HEK293 (cell line): ENCODE measurements at regions not wholly inside any gene's neighbourhood (a gene's known extent, or its start where the extent isn't known, plus 50 kb on each side); places are given as distances from the start of the nearest gene placed in this dataset.
A peak's percentile ranks its signal among the peaks of the same experiment; 100 is the strongest.

Experiments
- HOXA7 ChIP-seq: sonication (generic); formaldehyde crosslinking; IDR thresholded peaks from 2 replicates; pipeline ENCODE4 v1.8.1; 2022; ENCODE audit warnings: missing genetic modification reagents, borderline replicate concordance
- HOXC10 ChIP-seq: sonication (generic); formaldehyde crosslinking; IDR thresholded peaks from 2 replicates; pipeline ENCODE4 v1.8.1; 2023; ENCODE audit warnings: mild to moderate bottlenecking, missing genetic modification reagents
- IKZF3 ChIP-seq: fragments of 450-650 bp; IDR thresholded peaks from 2 replicates; pipeline ENCODE4 v1.5.0; 2018; ENCODE audit warnings: missing biosample characterization, mild to moderate bottlenecking, missing genetic modification characterization, moderate library complexity
- MZF1 ChIP-seq: fragments of 450-650 bp; formaldehyde crosslinking; IDR thresholded peaks from 2 replicates; pipeline ENCODE4 v1.5.1; 2017; ENCODE audit warnings: missing biosample characterization, missing genetic modification characterization, borderline replicate concordance
- OSR2 ChIP-seq: fragments of 450-650 bp; formaldehyde crosslinking; IDR thresholded peaks from 2 replicates; pipeline ENCODE4 v1.5.1; 2016; ENCODE audit warnings: missing biosample characterization, missing genetic modification characterization
- SALL2 ChIP-seq: fragments of 450-650 bp; formaldehyde crosslinking; IDR thresholded peaks from 2 replicates; pipeline ENCODE4 v1.5.0; 2017; ENCODE audit warnings: missing biosample characterization, mild to moderate bottlenecking, missing genetic modification characterization, borderline replicate concordance
- WT1 ChIP-seq: fragments of 450-650 bp; formaldehyde crosslinking; IDR thresholded peaks from 2 replicates; pipeline ENCODE4 v1.5.1; 2016; ENCODE audit warnings: missing biosample characterization, missing genetic modification characterization
- YY1 ChIP-seq: fragments of 450-650 bp; formaldehyde crosslinking; IDR thresholded peaks from 2 replicates; pipeline ENCODE4 v1.5.1; 2018; ENCODE audit warnings: missing biosample characterization, missing genetic modification characterization
- YY2 ChIP-seq: fragments of 450-650 bp; formaldehyde crosslinking; IDR thresholded peaks from 2 replicates; pipeline ENCODE4 v1.5.1; 2016; ENCODE audit warnings: missing biosample characterization, missing genetic modification characterization
- ZFP37 ChIP-seq: fragments of 450-650 bp; formaldehyde crosslinking; IDR thresholded peaks from 2 replicates; pipeline ENCODE4 v1.5.1; 2016; ENCODE audit warnings: missing biosample characterization, missing genetic modification characterization
- ZNF138 ChIP-seq: fragments of 450-650 bp; formaldehyde crosslinking; IDR thresholded peaks from 2 replicates; pipeline ENCODE4 v1.5.1; 2016; ENCODE audit warnings: missing biosample characterization, missing genetic modification characterization, borderline replicate concordance
- ZNF155 ChIP-seq: fragments of 450-650 bp; formaldehyde crosslinking; IDR thresholded peaks from 2 replicates; pipeline ENCODE4 v1.5.1; 2016; ENCODE audit warnings: missing biosample characterization, missing genetic modification characterization
- ZNF175 ChIP-seq: fragments of 450-650 bp; formaldehyde crosslinking; IDR thresholded peaks from 2 replicates; pipeline ENCODE4 v1.5.1; 2016; ENCODE audit warnings: missing biosample characterization, missing genetic modification characterization
- ZNF2 ChIP-seq: fragments of 450-650 bp; formaldehyde crosslinking; IDR thresholded peaks from 2 replicates; pipeline ENCODE4 v1.5.1; 2016; ENCODE audit warnings: missing biosample characterization, missing genetic modification characterization
- ZNF211 ChIP-seq: fragments of 450-650 bp; formaldehyde crosslinking; IDR thresholded peaks from 2 replicates; pipeline ENCODE4 v1.5.1; 2016; ENCODE audit warnings: low read depth, missing biosample characterization, missing genetic modification characterization
- ZNF221 ChIP-seq: fragments of 450-650 bp; formaldehyde crosslinking; IDR thresholded peaks from 2 replicates; pipeline ENCODE4 v1.5.1; 2017; ENCODE audit warnings: missing biosample characterization, missing genetic modification characterization, borderline replicate concordance
- ZNF324 ChIP-seq: fragments of 450-650 bp; formaldehyde crosslinking; IDR thresholded peaks from 2 replicates; pipeline ENCODE4 v1.5.1; 2016; ENCODE audit warnings: missing biosample characterization, missing genetic modification characterization
- ZNF350 ChIP-seq: fragments of 450-650 bp; formaldehyde crosslinking; IDR thresholded peaks from 2 replicates; pipeline ENCODE4 v1.5.0; 2017; ENCODE audit warnings: missing biosample characterization, mild to moderate bottlenecking, missing genetic modification characterization
- ZNF514 ChIP-seq: fragments of 450-650 bp; formaldehyde crosslinking; IDR thresholded peaks from 2 replicates; pipeline ENCODE4 v1.5.1; 2016; ENCODE audit warnings: missing biosample characterization, missing genetic modification characterization
- ZNF529 ChIP-seq: fragments of 450-650 bp; formaldehyde crosslinking; IDR thresholded peaks from 2 replicates; pipeline ENCODE4 v1.5.1; 2017; ENCODE audit warnings: missing genetic modification characterization, missing biosample characterization; ENCODE audit not compliant: insufficient replicate concordance
- ZNF555 ChIP-seq: fragments of 450-650 bp; formaldehyde crosslinking; conservative IDR thresholded peaks from 2 replicates; pipeline ENCODE4 v1.5.1; 2017; ENCODE audit warnings: missing biosample characterization, mild to moderate bottlenecking, missing genetic modification characterization, inconsistent platforms
- ZNF560 ChIP-seq: fragments of 450-650 bp; formaldehyde crosslinking; IDR thresholded peaks from 2 replicates; pipeline ENCODE4 v1.5.1; 2017; ENCODE audit warnings: missing biosample characterization, missing genetic modification characterization, borderline replicate concordance
- ZNF561 ChIP-seq: fragments of 450-650 bp; IDR thresholded peaks from 2 replicates; pipeline ENCODE4 v1.5.1; 2018; ENCODE audit warnings: missing biosample characterization, missing genetic modification characterization, borderline replicate concordance
- ZNF629 ChIP-seq: fragments of 450-650 bp; formaldehyde crosslinking; IDR thresholded peaks from 2 replicates; pipeline ENCODE4 v1.5.1; 2017; ENCODE audit warnings: missing biosample characterization, missing genetic modification characterization
- ZNF792 ChIP-seq: fragments of 450-650 bp; formaldehyde crosslinking; IDR thresholded peaks from 2 replicates; pipeline ENCODE4 v1.5.1; 2016; ENCODE audit warnings: missing biosample characterization, missing genetic modification characterization
- ZSCAN16 ChIP-seq: fragments of 450-650 bp; formaldehyde crosslinking; IDR thresholded peaks from 2 replicates; pipeline ENCODE4 v1.5.1; 2016; ENCODE audit warnings: missing biosample characterization, missing genetic modification characterization
- TF ChIP-seq, protein P1 (sequence below): fragments of 450-650 bp; IDR thresholded peaks from 2 replicates; pipeline ENCODE4 v1.5.1; 2018; ENCODE audit warnings: missing biosample characterization, mild to moderate bottlenecking, missing genetic modification characterization
- TF ChIP-seq, protein P2 (sequence below): fragments of 450-650 bp; IDR thresholded peaks from 2 replicates; pipeline ENCODE4 v1.5.1; 2018; ENCODE audit warnings: missing biosample characterization, missing genetic modification characterization
- TF ChIP-seq, protein P3 (sequence below): fragments of 450-650 bp; formaldehyde crosslinking; IDR thresholded peaks from 2 replicates; pipeline ENCODE4 v1.5.1; 2016; ENCODE audit warnings: missing biosample characterization, missing genetic modification characterization
- TF ChIP-seq, protein P4 (sequence below): fragments of 450-650 bp; formaldehyde crosslinking; optimal IDR thresholded peaks from 2 replicates; pipeline ENCODE3; 2016; ENCODE audit warnings: missing biosample characterization, mild to moderate bottlenecking, missing genetic modification characterization
- TF ChIP-seq, protein P5 (sequence below): sonication (generic); formaldehyde crosslinking; IDR thresholded peaks from 2 replicates; pipeline ENCODE4 v1.8.1; 2022; ENCODE audit warnings: mild to moderate bottlenecking, moderate library complexity, missing genetic modification reagents
- TF ChIP-seq, protein P6 (sequence below): fragments of 450-650 bp; formaldehyde crosslinking; IDR thresholded peaks from 2 replicates; pipeline ENCODE4 v1.5.1; 2016; ENCODE audit warnings: missing biosample characterization, missing genetic modification characterization, borderline replicate concordance
- TF ChIP-seq, protein P7 (sequence below): fragments of 450-650 bp; formaldehyde crosslinking; IDR thresholded peaks from 2 replicates; pipeline ENCODE4; 2016; ENCODE audit warnings: missing biosample characterization, missing genetic modification characterization

DNA sequence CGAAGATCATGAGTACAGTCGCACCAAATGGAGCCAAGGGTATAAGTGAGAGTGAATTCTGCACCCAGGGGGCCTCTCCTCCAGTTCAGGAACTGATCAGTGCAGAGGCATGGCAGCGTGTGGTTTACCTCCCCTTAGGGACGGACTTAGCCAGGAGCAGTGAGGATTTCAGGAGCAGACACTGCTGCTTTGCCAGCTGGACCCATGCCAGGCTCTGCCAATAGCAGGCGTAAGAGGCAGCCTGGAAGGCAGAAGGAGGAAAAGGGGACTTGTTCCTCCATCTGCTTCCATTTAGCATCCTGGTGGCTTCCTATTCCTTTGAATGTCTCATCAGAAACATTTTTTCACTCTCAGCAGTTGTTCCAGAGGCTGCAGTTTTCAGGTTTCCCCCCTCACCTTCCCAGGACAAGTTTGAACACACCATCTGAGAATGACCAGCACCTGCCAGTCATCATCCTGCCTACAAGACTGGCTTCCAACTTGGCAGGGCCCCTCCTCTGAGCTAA, 137.0 kb upstream of the LMNTD1 start (continued):
- TF ChIP-seq ZNF560 (tag by site-specific recombination) (no peak), SALL2 (tag by site-specific recombination) (no peak), ZNF561 (tag by site-specific recombination) (no peak), ZNF555 (tag by site-specific recombination) (no peak), HOXA7 (CRISPR knock-in tag) (no peak), WT1 (tag by site-specific recombination) (peak; percentile 35; the same call in 1 of the 2 replicates), YY2 (tag by site-specific recombination) (no peak), ZNF350 (no peak), ZNF792 (no peak), MZF1 (peak; percentile 96), OSR2 (peak; percentile 96), ZNF221 (no peak), YY1 (tag by site-specific recombination) (no peak), IKZF3 (tag by site-specific recombination) (peak; percentile 71; the same call in 1 of the 2 replicates), ZSCAN16 (tag by site-specific recombination) (no peak), ZFP37 (no peak), ZNF2 (tag by site-specific recombination) (no peak), ZNF629 (tag by site-specific recombination) (no peak), ZNF211 (tag by site-specific recombination) (no peak), HOXC10 (CRISPR knock-in tag) (no peak), ZNF529 (tag by site-specific recombination) (no peak), ZNF175 (tag by site-specific recombination) (no peak), ZNF514 (tag by site-specific recombination) (no peak), ZNF138 (tag by site-specific recombination) (no peak), ZNF324 (tag by site-specific recombination) (no peak), ZNF155 (tag by site-specific recombination) (no peak)
- TF ChIP-seq, protein P1, sequence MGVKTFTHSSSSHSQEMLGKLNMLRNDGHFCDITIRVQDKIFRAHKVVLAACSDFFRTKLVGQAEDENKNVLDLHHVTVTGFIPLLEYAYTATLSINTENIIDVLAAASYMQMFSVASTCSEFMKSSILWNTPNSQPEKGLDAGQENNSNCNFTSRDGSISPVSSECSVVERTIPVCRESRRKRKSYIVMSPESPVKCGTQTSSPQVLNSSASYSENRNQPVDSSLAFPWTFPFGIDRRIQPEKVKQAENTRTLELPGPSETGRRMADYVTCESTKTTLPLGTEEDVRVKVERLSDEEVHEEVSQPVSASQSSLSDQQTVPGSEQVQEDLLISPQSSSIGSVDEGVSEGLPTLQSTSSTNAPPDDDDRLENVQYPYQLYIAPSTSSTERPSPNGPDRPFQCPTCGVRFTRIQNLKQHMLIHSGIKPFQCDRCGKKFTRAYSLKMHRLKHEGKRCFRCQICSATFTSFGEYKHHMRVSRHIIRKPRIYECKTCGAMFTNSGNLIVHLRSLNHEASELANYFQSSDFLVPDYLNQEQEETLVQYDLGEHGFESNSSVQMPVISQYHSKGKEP (tag by site-specific recombination), result no peak
- TF ChIP-seq, protein P2, sequence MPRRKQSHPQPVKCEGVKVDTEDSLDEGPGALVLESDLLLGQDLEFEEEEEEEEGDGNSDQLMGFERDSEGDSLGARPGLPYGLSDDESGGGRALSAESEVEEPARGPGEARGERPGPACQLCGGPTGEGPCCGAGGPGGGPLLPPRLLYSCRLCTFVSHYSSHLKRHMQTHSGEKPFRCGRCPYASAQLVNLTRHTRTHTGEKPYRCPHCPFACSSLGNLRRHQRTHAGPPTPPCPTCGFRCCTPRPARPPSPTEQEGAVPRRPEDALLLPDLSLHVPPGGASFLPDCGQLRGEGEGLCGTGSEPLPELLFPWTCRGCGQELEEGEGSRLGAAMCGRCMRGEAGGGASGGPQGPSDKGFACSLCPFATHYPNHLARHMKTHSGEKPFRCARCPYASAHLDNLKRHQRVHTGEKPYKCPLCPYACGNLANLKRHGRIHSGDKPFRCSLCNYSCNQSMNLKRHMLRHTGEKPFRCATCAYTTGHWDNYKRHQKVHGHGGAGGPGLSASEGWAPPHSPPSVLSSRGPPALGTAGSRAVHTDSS (tag by site-specific recombination), result no peak
- TF ChIP-seq, protein P3, sequence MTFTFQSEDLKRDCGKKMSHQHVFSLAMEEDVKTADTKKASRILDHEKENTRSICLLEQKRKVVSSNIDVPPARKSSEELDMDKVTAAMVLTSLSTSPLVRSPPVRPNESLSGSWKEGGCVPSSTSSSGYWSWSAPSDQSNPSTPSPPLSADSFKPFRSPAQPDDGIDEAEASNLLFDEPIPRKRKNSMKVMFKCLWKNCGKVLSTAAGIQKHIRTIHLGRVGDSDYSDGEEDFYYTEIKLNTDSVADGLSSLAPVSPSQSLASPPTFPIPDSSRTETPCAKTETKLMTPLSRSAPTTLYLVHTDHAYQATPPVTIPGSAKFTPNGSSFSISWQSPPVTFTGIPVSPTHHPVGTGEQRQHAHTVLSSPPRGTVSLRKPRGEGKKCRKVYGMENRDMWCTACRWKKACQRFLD (tag by site-specific recombination), result no peak
- TF ChIP-seq, protein P4, sequence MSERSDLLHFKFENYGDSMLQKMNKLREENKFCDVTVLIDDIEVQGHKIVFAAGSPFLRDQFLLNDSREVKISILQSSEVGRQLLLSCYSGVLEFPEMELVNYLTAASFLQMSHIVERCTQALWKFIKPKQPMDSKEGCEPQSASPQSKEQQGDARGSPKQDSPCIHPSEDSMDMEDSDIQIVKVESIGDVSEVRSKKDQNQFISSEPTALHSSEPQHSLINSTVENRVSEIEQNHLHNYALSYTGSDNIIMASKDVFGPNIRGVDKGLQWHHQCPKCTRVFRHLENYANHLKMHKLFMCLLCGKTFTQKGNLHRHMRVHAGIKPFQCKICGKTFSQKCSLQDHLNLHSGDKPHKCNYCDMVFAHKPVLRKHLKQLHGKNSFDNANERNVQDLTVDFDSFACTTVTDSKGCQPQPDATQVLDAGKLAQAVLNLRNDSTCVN (tag by site-specific recombination), result no peak
- TF ChIP-seq, protein P5, sequence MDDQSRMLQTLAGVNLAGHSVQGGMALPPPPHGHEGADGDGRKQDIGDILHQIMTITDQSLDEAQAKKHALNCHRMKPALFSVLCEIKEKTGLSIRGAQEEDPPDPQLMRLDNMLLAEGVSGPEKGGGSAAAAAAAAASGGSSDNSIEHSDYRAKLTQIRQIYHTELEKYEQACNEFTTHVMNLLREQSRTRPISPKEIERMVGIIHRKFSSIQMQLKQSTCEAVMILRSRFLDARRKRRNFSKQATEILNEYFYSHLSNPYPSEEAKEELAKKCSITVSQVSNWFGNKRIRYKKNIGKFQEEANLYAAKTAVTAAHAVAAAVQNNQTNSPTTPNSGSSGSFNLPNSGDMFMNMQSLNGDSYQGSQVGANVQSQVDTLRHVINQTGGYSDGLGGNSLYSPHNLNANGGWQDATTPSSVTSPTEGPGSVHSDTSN (CRISPR knock-in tag), result no peak
- TF ChIP-seq, protein P6, sequence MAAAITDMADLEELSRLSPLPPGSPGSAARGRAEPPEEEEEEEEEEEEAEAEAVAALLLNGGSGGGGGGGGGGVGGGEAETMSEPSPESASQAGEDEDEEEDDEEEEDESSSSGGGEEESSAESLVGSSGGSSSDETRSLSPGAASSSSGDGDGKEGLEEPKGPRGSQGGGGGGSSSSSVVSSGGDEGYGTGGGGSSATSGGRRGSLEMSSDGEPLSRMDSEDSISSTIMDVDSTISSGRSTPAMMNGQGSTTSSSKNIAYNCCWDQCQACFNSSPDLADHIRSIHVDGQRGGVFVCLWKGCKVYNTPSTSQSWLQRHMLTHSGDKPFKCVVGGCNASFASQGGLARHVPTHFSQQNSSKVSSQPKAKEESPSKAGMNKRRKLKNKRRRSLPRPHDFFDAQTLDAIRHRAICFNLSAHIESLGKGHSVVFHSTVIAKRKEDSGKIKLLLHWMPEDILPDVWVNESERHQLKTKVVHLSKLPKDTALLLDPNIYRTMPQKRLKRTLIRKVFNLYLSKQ, result no peak
- TF ChIP-seq, protein P7, sequence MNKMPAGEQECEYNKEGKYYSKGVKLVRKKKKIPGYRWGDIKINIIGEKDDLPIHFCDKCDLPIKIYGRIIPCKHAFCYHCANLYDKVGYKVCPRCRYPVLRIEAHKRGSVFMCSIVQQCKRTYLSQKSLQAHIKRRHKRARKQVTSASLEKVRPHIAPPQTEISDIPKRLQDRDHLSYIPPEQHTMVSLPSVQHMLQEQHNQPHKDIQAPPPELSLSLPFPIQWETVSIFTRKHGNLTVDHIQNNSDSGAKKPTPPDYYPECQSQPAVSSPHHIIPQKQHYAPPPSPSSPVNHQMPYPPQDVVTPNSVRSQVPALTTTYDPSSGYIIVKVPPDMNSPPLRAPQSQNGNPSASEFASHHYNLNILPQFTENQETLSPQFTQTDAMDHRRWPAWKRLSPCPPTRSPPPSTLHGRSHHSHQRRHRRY, result no peak
